ENCODE measurements at regions not wholly inside any gene's neighbourhood (a gene's known extent, or its start where the extent isn't known, plus 50 kb on each side); places are given as distances from the start of the nearest gene placed in this dataset.

DNA sequence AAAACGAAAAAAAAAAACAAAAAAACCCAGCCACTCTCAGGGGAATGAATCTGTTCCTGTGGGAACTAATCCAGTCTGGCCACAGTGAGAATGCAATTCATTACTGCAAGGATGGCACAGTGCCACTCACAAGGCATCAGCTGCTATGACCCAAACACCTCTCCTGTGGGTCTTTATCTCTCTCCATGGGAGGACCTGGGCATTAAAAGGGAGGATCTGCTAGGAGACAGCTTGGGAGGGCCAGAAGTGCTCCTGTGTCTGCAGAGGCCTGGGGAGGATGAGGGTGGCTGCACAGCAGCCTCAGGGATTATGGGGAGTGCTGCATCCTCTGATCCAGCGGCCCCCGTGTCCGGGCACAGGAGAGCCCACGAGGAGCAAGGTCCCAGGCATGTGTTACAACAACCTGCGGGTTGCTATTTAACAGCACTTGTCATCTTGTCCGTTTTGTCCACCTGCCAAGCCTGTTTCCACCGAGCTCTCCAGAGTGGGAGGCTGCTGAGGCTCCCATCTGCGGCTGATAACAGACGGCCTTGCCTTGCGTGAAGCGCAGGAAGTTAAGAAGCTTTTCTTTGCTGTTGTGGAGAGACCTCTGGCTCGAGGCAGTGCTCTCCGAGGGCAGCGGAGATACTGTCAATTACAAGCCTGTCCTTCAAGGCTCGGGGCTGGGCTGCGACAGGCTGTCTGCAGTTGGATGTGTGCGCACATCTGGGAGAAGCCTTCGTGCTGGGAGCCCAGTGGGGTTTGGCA is 97.7 kb downstream of the NXPE2 start:
- CTCF ChIA-PET, result interaction anchor here (0.6 to 1.0 kb wide), 2 partner anchors 18 to 508 kb away, joined by 4 to 5 read pairs; no protein-coding TSS in a partner anchor
- no TSS peak for BruUV-seq (replicated peaks)
- no peaks in the 10 kb centered on the region for H3K27me3 Mint-ChIP-seq (ENCODE audit: insufficient read depth, unreplicated experiment)

DNA sequence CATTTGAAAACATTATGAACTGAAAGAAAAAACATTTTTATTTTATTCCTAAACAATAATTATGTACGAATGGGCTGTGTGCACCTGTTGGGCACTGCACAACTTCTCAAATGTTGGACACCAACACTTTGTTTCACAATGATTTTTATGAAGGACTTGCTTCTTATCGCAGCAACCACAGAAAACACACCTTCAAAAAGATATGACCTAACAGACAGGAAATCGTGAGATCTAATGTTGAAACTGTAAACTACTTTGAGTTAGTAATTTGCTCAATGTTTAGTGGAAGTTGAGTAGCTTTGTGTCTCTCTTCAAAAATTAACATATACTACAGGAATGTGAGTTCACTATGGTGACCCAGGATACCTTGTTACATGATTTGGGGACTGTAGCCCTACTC is 98.6 kb downstream of the NXPE2 start:
- H3K27me3 Mint-ChIP-seq (ENCODE audit: insufficient read depth, unreplicated experiment), result no peaks in the 10 kb centered on the region
- no peaks in the 10 kb centered on the region for H3K27me3 ChIP-seq (replicated peaks; ENCODE audit: control insufficient read depth, insufficient read depth, low read length)

More for the DNA sequence above, 97.7 kb downstream of the NXPE2 start:
- H3K4me1 ChIP-seq, result 0 out of 2 replicates have a peak, but pooled peaks cover 6% of the 10 kb centered on the region
- no peak overlapping the region for H3K27ac Mint-ChIP-seq (ENCODE audit: unreplicated experiment)
- H3K9me3 Mint-ChIP-seq (ENCODE audit: unreplicated experiment), result no peaks in the 10 kb centered on the region
- POLR2A ChIA-PET, result no interaction called here
- H3K36me3 Mint-ChIP-seq (ENCODE audit: insufficient read depth, unreplicated experiment), result no peaks in the 10 kb centered on the region
- H3K4me1 Mint-ChIP-seq (ENCODE audit: low read depth, unreplicated experiment), result peaks cover 27% of the 10 kb centered on the region
- intact Hi-C loops (cut with micrococcal nuclease; ENCODE audit: unreplicated experiment), result loop anchor here (2.0 to 10.0 kb wide), 3 partner anchors 71 to 1499 kb away; no protein-coding TSS in a partner anchor
- TF ChIP-seq, protein P1, sequence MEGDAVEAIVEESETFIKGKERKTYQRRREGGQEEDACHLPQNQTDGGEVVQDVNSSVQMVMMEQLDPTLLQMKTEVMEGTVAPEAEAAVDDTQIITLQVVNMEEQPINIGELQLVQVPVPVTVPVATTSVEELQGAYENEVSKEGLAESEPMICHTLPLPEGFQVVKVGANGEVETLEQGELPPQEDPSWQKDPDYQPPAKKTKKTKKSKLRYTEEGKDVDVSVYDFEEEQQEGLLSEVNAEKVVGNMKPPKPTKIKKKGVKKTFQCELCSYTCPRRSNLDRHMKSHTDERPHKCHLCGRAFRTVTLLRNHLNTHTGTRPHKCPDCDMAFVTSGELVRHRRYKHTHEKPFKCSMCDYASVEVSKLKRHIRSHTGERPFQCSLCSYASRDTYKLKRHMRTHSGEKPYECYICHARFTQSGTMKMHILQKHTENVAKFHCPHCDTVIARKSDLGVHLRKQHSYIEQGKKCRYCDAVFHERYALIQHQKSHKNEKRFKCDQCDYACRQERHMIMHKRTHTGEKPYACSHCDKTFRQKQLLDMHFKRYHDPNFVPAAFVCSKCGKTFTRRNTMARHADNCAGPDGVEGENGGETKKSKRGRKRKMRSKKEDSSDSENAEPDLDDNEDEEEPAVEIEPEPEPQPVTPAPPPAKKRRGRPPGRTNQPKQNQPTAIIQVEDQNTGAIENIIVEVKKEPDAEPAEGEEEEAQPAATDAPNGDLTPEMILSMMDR (IDR thresholded peaks at IDR 0.05; ENCODE audit: insufficient read depth in 1 of 2, low read depth in 1 of 2, low read length in 1 of 2, severe bottlenecking in 1 of 2, unreplicated experiment in 1 of 2), result no peak
- no peak overlapping the region for H3K4me3 Mint-ChIP-seq (ENCODE audit: unreplicated experiment)
- no peaks in the 10 kb centered on the region for H3K9me3 ChIP-seq
- H3K36me3 ChIP-seq (ENCODE audit: control insufficient read depth, insufficient read depth, low read length), result no peaks in the 10 kb centered on the region
- no peak for DNase-seq
- H3K27me3 ChIP-seq (replicated peaks; ENCODE audit: control insufficient read depth, insufficient read depth, low read length), result no peaks in the 10 kb centered on the region
- H3K4me3 ChIP-seq (ENCODE audit: low read depth, low read length), result no peak overlapping the region

DNA sequence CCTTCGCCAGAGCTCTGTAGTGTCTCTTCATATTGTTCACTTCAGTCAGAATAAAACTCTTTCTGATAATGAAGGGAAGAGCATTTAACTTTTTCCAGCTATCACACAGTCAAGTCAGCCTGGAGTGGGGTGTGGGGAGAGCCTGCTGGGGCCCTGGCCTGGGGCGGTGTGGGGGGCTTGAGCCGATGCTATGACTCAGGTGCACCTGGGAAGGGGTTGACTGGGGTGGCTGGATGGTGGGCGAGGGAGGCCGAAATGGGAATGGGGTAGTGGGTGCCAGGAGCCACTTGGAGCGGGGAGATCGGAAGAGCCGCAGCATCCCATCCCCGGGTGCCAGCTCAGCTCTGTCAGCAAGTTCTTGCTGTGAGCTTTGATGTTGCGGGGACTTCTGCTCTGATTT is 100.9 kb downstream of the NXPE2 start:
- no TSS peak for BruUV-seq (replicated peaks)
- Histone ChIP-seq H3K9me3 (0 out of 2 replicates have a peak, but pooled peaks cover 5% of the 10 kb centered on the region), H3K4me1 (peaks cover 19% of the 10 kb centered on the region), H3K4me3 (ENCODE audit: low read depth, low read length) (no peak overlapping the region), H3K36me3 (ENCODE audit: control insufficient read depth, insufficient read depth, low read length) (no peaks in the 10 kb centered on the region), H3K27me3 (replicated peaks; ENCODE audit: control insufficient read depth, insufficient read depth, low read length) (no peaks in the 10 kb centered on the region)
- TF ChIP-seq, protein P1 (IDR thresholded peaks at IDR 0.05; ENCODE audit: insufficient read depth in 1 of 2, low read depth in 1 of 2, low read length in 1 of 2, severe bottlenecking in 1 of 2, unreplicated experiment in 1 of 2), result no peak
- no peak overlapping the region for H3K27ac Mint-ChIP-seq (ENCODE audit: unreplicated experiment)
- intact Hi-C loops (cut with micrococcal nuclease; ENCODE audit: unreplicated experiment), result loop anchor here (10.0 kb wide), 2 partner anchors 356 to 1496 kb away; no protein-coding TSS in a partner anchor
- H3K36me3 Mint-ChIP-seq (ENCODE audit: insufficient read depth, unreplicated experiment), result no peaks in the 10 kb centered on the region
- ChIA-PET CTCF (no interaction called here), POLR2A (no interaction called here)
- H3K4me1 Mint-ChIP-seq (ENCODE audit: low read depth, unreplicated experiment), result peaks cover 24% of the 10 kb centered on the region
- H3K9me3 Mint-ChIP-seq (ENCODE audit: unreplicated experiment), result no peaks in the 10 kb centered on the region
- no peak for DNase-seq
- H3K27me3 Mint-ChIP-seq (ENCODE audit: insufficient read depth, unreplicated experiment), result no peaks in the 10 kb centered on the region
- no peak overlapping the region for H3K4me3 Mint-ChIP-seq (ENCODE audit: unreplicated experiment)

More for the DNA sequence above, 98.6 kb downstream of the NXPE2 start:
- Histone ChIP-seq H3K9me3 (0 out of 2 replicates have a peak, but pooled peaks cover 1% of the 10 kb centered on the region), H3K4me3 (ENCODE audit: low read depth, low read length) (no peak overlapping the region), H3K4me1 (0 out of 2 replicates have a peak, but pooled peaks cover 6% of the 10 kb centered on the region), H3K36me3 (ENCODE audit: control insufficient read depth, insufficient read depth, low read length) (no peaks in the 10 kb centered on the region)
- Mint-ChIP-seq H3K36me3 (ENCODE audit: insufficient read depth, unreplicated experiment) (no peaks in the 10 kb centered on the region), H3K9me3 (ENCODE audit: unreplicated experiment) (no peaks in the 10 kb centered on the region), H3K4me3 (ENCODE audit: unreplicated experiment) (no peak overlapping the region), H3K27ac (ENCODE audit: unreplicated experiment) (no peak overlapping the region), H3K4me1 (ENCODE audit: low read depth, unreplicated experiment) (peaks cover 22% of the 10 kb centered on the region)
- no TSS peak for BruUV-seq (replicated peaks)
- POLR2A ChIA-PET, result no interaction called here
- CTCF ChIA-PET, result no interaction called here
- intact Hi-C loops (cut with micrococcal nuclease; ENCODE audit: unreplicated experiment), result loop anchor here (10.0 kb wide), 2 partner anchors 358 to 1498 kb away; no protein-coding TSS in a partner anchor
- TF ChIP-seq, protein P1 (IDR thresholded peaks at IDR 0.05; ENCODE audit: insufficient read depth in 1 of 2, low read depth in 1 of 2, low read length in 1 of 2, severe bottlenecking in 1 of 2, unreplicated experiment in 1 of 2), result no peak
- DNase-seq, result no peak

Measured in Caco-2 (cell line).